Right lobe of liver (tissue), 6 donors: ENCODE measurements at regions not wholly inside any gene's neighbourhood (a gene's known extent, or its start where the extent isn't known, plus 50 kb on each side); places are given as distances from the start of the nearest gene placed in this dataset.

Experiments
- ATAC-seq, 4 donors: fragments of 200-7000 bp; cut with Tn5 transposase; one replicate each; pipeline ENCODE4 v1.9.1; 2020; ENCODE audit warnings: mild to moderate bottlenecking in 4 of 4, moderate library complexity in 4 of 4
- DNase-seq, 3 donors: peaks; one replicate each; pipeline ENCODE4 v3.0.0-alpha.2; 2020
- H3K27ac ChIP-seq, 3 donors: fragments of 200-600 bp; one replicate each; pipeline ENCODE4 v1.8.0; 2022
- H3K27me3 ChIP-seq, 2 donors: fragments of 200-600 bp; one replicate each; pipeline ENCODE4 v1.8.0; 2022
- H3K36me3 ChIP-seq, 4 donors: fragments of 200-600 bp; sonication (generic) in 1 of 4; one replicate each; pipeline versions ENCODE4 v1.5.1 to v1.8.0; 2017 to 2022; ENCODE audit warnings: control low read depth in 1 of 4
- H3K4me1 ChIP-seq, 4 donors: fragments of 200-600 bp; sonication (generic) in 1 of 4; one replicate each; pipeline versions ENCODE4 v1.5.1 to v1.8.0; 2017 to 2022; ENCODE audit warnings: control low read depth in 1 of 4
- H3K4me3 ChIP-seq, 3 donors: fragments of 200-600 bp; one replicate each; pipeline ENCODE4 v1.8.0; 2022
- H3K9me3 ChIP-seq, 4 donors: fragments of 200-600 bp; sonication (generic) in 1 of 4; one replicate each; pipeline versions ENCODE4 v1.5.1 to v1.8.0; 2017 to 2022; ENCODE audit warnings: control low read depth in 1 of 4
- POLR2A ChIP-seq: fragments of 450-650 bp; IDR thresholded peaks from one replicate; pipeline ENCODE4 v1.6.1; 2017; ENCODE audit warnings: antibody characterized with exemption, mild to moderate bottlenecking
- WGBS: methylation state at CpG from one replicate; pipeline ENCODE4 v1.1.6; 2018; ENCODE audit warnings: low coverage, low lambda C conversion rate; ENCODE audit not compliant: insufficient coverage; ENCODE audit errors: missing lambda C conversion rate; 5-methylcytosine and 5-hydroxymethylcytosine counted together
- intact Hi-C, 2 donors: fragments of 100-400 bp; cut with DNase I; formaldehyde crosslinking; loops; one replicate each; pipeline versions ENCODE4 v1.11.2 to v1.14.1; 2022
- TF ChIP-seq, protein P1 (sequence below), 4 donors: fragments of 200-600 bp in 3 of 4; fragments of 450-650 bp in 1 of 4; IDR thresholded peaks; one replicate each; pipeline versions ENCODE4 v1.5.1 to v1.8.0; 2016 to 2022; ENCODE audit warnings: antibody characterized with exemption in 4 of 4, mild to moderate bottlenecking in 2 of 4
- donor health status: DM: no; HTN: yes; CAD: no.
- donor health status: DM: no; HTN: no; CAD: no.
- donor health status: DM: no; HTN: no; CAD: no.
- donor health status: DM: no; HTN: yes; CAD: no.
- donor health status: DM: no; HTN: yes; CAD: no.

DNA sequence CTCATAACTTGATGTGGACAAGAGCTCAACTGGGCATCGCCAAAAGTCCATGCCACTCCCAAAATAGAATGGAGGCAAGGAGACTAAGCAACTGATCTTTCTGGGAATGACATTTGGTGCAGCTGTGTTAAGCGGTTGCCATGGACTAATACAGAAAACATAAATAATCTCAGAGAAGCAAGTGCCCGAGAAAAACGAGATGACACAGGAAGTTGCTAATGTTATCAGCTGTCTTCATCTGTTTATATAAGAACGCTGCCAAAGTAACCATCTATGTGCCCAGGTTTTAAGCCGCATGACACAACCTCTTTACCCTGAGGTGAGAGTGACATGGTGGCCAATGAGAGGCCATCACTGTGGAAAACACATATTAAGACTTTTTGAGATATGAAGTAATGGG is 54.9 kb upstream of the SACS start:
- no peaks in the 10 kb centered on the region for H3K27me3 ChIP-seq
- WGBS, result 15% methylated on average over 6 of the region's 6 CpGs
- H3K9me3 ChIP-seq, result no peaks in the 10 kb centered on the region
- H3K4me3 ChIP-seq, result no peak overlapping the region
- H3K4me1 ChIP-seq, result no peaks in the 10 kb centered on the region
- intact Hi-C loops, result no loop called here
- DNase-seq, result no peak
- H3K36me3 ChIP-seq, result no peaks in the 10 kb centered on the region
- peak; percentile 48 to 96 (median 88) for ATAC-seq
- no peak overlapping the region for H3K27ac ChIP-seq
- TF ChIP-seq, protein P1, sequence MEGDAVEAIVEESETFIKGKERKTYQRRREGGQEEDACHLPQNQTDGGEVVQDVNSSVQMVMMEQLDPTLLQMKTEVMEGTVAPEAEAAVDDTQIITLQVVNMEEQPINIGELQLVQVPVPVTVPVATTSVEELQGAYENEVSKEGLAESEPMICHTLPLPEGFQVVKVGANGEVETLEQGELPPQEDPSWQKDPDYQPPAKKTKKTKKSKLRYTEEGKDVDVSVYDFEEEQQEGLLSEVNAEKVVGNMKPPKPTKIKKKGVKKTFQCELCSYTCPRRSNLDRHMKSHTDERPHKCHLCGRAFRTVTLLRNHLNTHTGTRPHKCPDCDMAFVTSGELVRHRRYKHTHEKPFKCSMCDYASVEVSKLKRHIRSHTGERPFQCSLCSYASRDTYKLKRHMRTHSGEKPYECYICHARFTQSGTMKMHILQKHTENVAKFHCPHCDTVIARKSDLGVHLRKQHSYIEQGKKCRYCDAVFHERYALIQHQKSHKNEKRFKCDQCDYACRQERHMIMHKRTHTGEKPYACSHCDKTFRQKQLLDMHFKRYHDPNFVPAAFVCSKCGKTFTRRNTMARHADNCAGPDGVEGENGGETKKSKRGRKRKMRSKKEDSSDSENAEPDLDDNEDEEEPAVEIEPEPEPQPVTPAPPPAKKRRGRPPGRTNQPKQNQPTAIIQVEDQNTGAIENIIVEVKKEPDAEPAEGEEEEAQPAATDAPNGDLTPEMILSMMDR (IDR thresholded peaks at IDR 0.05), result no peak
- TF ChIP-seq POLR2A, result no peak

DNA sequence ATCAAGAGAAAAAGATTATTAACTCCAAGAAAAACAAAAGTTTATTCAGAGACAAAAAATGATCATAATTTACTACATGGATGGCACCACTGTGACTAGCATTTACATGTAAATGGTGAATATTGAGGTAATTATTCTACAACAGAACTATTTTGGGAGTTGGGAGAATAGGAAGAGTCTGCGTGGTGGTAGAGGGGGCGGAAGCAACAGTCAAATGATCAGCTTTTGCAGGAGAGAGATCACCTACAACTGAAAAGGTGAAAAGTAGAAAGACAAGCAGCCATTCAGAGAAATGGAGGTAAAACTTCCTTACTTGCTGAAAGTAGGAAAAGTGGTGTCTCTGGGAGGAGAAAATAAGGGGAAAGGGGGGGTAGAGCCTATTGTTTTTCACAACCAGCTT is 62.8 kb upstream of the SACS start:
- no peaks in the 10 kb centered on the region for H3K4me1 ChIP-seq
- WGBS, result 79% methylated on average over 2 of the region's 2 CpGs
- ATAC-seq (no peak), DNase-seq (no peak)
- intact Hi-C loops, result no loop called here
- H3K36me3 ChIP-seq, result no peaks in the 10 kb centered on the region
- TF ChIP-seq, protein P1 (IDR thresholded peaks at IDR 0.05), result no peak
- no peak for TF ChIP-seq POLR2A
- H3K27me3 ChIP-seq, result no peaks in the 10 kb centered on the region
- no peaks in the 10 kb centered on the region for H3K9me3 ChIP-seq
- no peak overlapping the region for H3K4me3 ChIP-seq
- no peak overlapping the region for H3K27ac ChIP-seq

DNA sequence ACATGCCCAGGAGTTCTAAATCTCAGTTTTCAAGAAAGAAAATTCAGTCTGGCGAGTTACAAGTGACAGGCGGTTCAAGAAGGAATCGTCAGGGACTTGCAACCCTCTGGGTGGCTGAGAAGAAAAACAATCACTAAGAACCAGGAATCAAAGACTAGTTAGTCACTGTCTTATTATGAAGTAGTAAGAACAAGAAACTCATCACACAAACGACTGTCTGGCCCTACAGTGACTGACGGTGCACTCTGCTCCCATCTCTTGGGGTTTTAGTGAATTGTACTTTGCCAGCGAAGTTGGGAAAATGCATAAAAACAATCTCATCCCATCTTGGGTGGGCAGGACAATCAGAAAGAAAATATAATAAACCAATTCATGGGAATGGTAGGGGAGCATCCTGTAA is 63.7 kb upstream of the SACS start:
- WGBS, result 58% methylated on average over 6 of the region's 6 CpGs
- Histone ChIP-seq H3K27ac (no peak overlapping the region), H3K4me3 (no peak overlapping the region), H3K27me3 (no peaks in the 10 kb centered on the region), H3K36me3 (no peaks in the 10 kb centered on the region), H3K9me3 (no peaks in the 10 kb centered on the region), H3K4me1 (no peaks in the 10 kb centered on the region)
- no peak for DNase-seq
- ATAC-seq, result no peak
- intact Hi-C loops, result no loop called here
- TF ChIP-seq, protein P1 (IDR thresholded peaks at IDR 0.05), result no peak
- TF ChIP-seq POLR2A, result no peak

DNA sequence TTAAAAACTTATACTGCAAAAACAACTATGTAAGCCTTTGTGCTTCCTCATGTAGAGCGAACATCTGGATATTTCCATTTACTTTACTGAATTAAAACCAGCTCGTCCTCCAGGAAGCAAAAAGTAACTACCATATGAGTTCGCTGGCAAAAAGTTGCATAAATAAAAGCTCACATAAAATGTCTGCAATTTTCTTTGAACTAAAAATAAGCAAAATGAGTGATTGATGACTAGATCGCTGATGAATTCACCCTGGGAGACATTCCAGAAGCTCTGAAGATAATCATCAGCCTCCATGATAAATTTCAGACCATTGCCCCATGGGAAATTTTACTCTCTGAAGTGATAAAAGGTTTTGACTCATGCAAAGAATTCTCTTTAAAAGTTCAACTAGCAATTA is 67.3 kb upstream of the SACS start:
- WGBS, result 44% methylated on average over 4 of the region's 4 CpGs
- no peak for ATAC-seq
- intact Hi-C loops, result no loop called here
- H3K36me3 ChIP-seq, result no peaks in the 10 kb centered on the region
- no peak overlapping the region for H3K27ac ChIP-seq
- no peak for TF ChIP-seq POLR2A
- TF ChIP-seq, protein P1 (IDR thresholded peaks at IDR 0.05), result no peak
- no peak for DNase-seq
- H3K4me1 ChIP-seq, result no peaks in the 10 kb centered on the region
- no peaks in the 10 kb centered on the region for H3K9me3 ChIP-seq
- H3K4me3 ChIP-seq, result no peak overlapping the region
- no peaks in the 10 kb centered on the region for H3K27me3 ChIP-seq

DNA sequence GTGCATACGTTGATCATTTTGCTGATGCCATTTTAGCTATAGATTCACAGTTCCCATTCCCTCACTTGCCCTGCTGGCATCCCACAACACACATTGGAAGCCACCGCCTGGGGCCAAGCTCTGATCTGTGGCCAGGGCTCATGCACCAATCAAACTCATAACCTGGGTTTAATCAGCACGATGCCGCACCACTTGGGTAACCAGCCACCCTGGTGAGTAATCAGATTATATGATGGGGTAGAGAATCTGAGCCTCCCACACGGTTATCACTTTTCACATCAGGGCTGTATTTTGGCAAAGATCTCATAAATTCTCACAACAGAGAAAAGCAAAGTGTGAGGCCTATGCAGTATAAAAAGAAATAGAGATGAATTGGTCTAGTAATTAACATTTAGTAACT is 66.0 kb upstream of the TNFRSF19 start:
- no peak overlapping the region for H3K27ac ChIP-seq
- H3K36me3 ChIP-seq, result no peaks in the 10 kb centered on the region
- DNase-seq (no peak), ATAC-seq (no peak)
- no peak overlapping the region for H3K4me3 ChIP-seq
- TF ChIP-seq POLR2A, result no peak
- TF ChIP-seq, protein P1 (IDR thresholded peaks at IDR 0.05), result no peak
- WGBS, result 72% methylated on average over 5 of the region's 5 CpGs
- intact Hi-C loops, result no loop called here
- no peaks in the 10 kb centered on the region for H3K9me3 ChIP-seq
- H3K4me1 ChIP-seq, result no peaks in the 10 kb centered on the region
- H3K27me3 ChIP-seq, result no peaks in the 10 kb centered on the region
